Lower lobe of right lung (tissue), 2 donors: ENCODE measurements at regions not wholly inside any gene's neighbourhood (a gene's known extent, or its start where the extent isn't known, plus 50 kb on each side); places are given as distances from the start of the nearest gene placed in this dataset.

ENCODE experiments used
- ATAC-seq, 2 donors: fragments of 200-7000 bp; cut with Tn5 transposase; one replicate each; pipeline ENCODE4 v1.9.1; 2020 to 2022; ENCODE audit warnings: mild to moderate bottlenecking in 2 of 2, moderate library complexity in 2 of 2
- DNase-seq: peaks from one replicate; pipeline ENCODE4 v3.0.0-alpha.2; 2020
- H3K27ac ChIP-seq: fragments of 200-600 bp; one replicate; pipeline ENCODE4 v1.8.0; 2022
- H3K27me3 ChIP-seq: fragments of 200-600 bp; one replicate; pipeline ENCODE4 v1.8.0; 2022; ENCODE audit warnings: low read depth
- H3K36me3 ChIP-seq: fragments of 200-600 bp; one replicate; pipeline ENCODE4 v1.8.0; 2022; ENCODE audit warnings: mild to moderate bottlenecking
- H3K4me1 ChIP-seq: fragments of 200-600 bp; one replicate; pipeline ENCODE4 v1.8.0; 2022
- H3K4me3 ChIP-seq: fragments of 200-600 bp; one replicate; pipeline ENCODE4 v1.8.0; 2022; ENCODE audit warnings: mild to moderate bottlenecking
- H3K9me3 ChIP-seq: fragments of 200-600 bp; one replicate; pipeline ENCODE4 v1.8.0; 2022
- intact Hi-C: fragments of 100-400 bp; cut with DNase I; formaldehyde crosslinking; loops from one replicate; pipeline ENCODE4 v1.11.0; 2022
- TF ChIP-seq, protein P1 (sequence below): fragments of 200-600 bp; IDR thresholded peaks from one replicate; pipeline ENCODE4 v1.8.0; 2022; ENCODE audit warnings: antibody characterized with exemption, mild to moderate bottlenecking
- donor health status: DM: no; HTN: yes; CAD: no; lungs with severe emphysema.

DNA sequence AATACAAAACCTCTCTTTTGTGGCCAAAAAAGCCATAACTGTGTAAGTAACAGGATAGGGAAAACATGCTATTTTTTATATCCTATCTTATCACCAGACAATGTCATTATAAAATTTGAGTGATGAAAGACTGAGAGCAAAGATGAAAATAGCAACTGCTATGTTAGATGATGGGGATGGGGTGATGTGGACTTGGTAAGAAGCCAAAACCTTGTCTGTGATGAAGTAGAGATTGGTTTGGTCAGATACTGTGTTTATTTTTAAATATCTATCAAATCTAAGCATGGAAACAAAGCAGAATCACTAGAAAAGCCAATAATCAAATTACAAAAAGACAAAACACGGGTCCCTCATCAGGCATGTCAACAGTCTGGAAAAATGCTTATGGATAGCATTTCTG, 631.1 kb upstream of the NR5A2 start:
- no peak for DNase-seq
- ATAC-seq, result no peak
- H3K27me3 ChIP-seq, result no peaks in the 10 kb centered on the region
- no peaks in the 10 kb centered on the region for H3K9me3 ChIP-seq
- intact Hi-C loops, result no loop called here
- H3K4me3 ChIP-seq, result no peak overlapping the region
- no peaks in the 10 kb centered on the region for H3K4me1 ChIP-seq
- no peaks in the 10 kb centered on the region for H3K36me3 ChIP-seq
- H3K27ac ChIP-seq, result no peak overlapping the region
- TF ChIP-seq, protein P1, sequence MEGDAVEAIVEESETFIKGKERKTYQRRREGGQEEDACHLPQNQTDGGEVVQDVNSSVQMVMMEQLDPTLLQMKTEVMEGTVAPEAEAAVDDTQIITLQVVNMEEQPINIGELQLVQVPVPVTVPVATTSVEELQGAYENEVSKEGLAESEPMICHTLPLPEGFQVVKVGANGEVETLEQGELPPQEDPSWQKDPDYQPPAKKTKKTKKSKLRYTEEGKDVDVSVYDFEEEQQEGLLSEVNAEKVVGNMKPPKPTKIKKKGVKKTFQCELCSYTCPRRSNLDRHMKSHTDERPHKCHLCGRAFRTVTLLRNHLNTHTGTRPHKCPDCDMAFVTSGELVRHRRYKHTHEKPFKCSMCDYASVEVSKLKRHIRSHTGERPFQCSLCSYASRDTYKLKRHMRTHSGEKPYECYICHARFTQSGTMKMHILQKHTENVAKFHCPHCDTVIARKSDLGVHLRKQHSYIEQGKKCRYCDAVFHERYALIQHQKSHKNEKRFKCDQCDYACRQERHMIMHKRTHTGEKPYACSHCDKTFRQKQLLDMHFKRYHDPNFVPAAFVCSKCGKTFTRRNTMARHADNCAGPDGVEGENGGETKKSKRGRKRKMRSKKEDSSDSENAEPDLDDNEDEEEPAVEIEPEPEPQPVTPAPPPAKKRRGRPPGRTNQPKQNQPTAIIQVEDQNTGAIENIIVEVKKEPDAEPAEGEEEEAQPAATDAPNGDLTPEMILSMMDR, result no peak

DNA sequence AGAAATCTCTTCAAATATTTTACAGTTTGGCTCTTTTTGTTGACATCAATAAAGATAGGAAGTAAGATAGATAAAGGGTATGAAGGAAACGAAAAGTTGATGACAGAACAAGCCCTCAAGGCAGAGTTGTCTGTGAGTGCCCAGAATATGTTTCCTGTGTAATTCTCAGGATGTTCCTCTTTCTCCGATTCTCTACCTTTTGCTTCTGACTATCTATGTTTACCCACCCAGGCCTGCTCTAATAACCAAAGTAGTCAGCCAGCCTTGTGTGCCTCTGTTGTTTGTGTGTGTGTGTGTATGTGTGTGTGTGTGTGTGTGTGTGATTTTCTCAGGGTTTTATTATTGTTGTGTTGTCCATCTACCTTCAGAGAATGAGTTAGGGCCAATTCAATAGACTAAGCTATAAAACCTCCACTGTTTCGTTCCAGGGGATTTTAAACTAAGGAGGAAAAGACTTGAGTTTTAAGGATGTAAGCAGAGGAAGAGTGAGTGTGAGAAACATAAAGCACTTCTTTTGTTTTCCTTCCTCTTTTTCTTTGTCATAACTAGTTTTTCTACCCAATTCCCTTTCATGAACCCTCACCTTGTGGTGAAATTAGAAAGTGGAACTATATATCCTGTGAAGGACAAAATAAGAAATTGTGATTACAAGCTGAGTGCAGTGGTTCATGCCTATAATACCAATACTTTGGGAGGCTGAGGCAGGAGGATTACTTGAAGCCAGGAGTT, 627.4 kb upstream of the NR5A2 start:
- peak in 1 of 2 donors; percentile 19 for ATAC-seq
- TF ChIP-seq, protein P1, result no peak
- Histone ChIP-seq H3K4me3 (no peak overlapping the region), H3K27ac (no peak overlapping the region), H3K36me3 (no peaks in the 10 kb centered on the region), H3K27me3 (no peaks in the 10 kb centered on the region), H3K4me1 (no peaks in the 10 kb centered on the region), H3K9me3 (no peaks in the 10 kb centered on the region)
- DNase-seq, result no peak
- intact Hi-C loops, result no loop called here

DNA sequence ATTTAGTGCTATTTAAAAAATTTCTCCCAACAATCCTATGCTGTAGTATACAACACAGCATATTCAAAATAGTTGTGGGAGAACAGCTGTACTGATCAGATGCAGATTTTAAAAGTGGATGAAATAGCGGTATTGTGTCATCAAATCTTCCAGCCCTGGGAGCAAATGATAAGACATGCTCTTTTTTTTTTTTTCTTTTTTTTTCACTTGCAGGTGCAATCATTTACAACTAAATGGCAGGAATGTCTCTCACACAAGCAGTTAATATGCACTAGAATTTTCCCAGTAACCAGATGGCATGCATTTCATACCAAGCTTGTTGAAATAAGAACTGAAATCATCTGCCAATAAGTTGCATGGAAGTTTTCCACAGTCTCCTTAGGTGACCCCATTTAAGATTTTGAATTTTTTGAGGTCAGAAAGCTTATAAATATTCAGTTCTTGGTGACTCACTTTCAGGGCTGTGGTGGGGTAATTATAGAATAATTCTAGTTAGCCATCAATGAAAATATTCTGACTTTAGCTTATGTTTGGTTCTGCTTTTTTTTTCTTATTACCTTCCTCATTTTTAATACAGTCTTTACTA, 623.9 kb upstream of the NR5A2 start:
- Histone ChIP-seq H3K4me3 (no peak overlapping the region), H3K4me1 (no peaks in the 10 kb centered on the region), H3K9me3 (no peaks in the 10 kb centered on the region), H3K36me3 (no peaks in the 10 kb centered on the region), H3K27ac (no peak overlapping the region), H3K27me3 (no peaks in the 10 kb centered on the region)
- no peak for DNase-seq
- intact Hi-C loops, result no loop called here
- ATAC-seq, result no peak
- TF ChIP-seq, protein P1, result no peak

DNA sequence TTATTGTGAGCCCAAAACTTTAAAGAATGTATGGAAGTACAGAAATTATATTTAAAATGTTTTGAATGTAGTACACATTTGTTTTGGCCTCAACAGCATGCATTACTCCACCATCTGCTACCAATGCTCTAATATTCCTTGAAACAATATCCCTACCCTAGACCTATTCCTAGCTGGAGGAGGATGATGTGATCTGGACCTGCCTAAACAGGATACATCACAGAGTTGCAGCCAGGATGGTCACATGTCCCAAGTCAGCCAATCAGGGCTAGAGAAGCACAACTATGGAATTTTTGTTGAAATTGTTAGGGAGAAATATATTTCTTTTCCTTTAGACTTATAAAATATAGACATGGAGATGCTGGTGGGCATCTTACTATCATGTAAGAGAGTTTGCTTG, 623.3 kb upstream of the NR5A2 start:
- TF ChIP-seq, protein P1, result no peak
- DNase-seq (no peak), ATAC-seq (no peak)
- Histone ChIP-seq H3K27me3 (no peaks in the 10 kb centered on the region), H3K4me3 (no peak overlapping the region), H3K27ac (no peak overlapping the region), H3K4me1 (no peaks in the 10 kb centered on the region), H3K36me3 (no peaks in the 10 kb centered on the region), H3K9me3 (no peaks in the 10 kb centered on the region)
- intact Hi-C loops, result no loop called here

DNA sequence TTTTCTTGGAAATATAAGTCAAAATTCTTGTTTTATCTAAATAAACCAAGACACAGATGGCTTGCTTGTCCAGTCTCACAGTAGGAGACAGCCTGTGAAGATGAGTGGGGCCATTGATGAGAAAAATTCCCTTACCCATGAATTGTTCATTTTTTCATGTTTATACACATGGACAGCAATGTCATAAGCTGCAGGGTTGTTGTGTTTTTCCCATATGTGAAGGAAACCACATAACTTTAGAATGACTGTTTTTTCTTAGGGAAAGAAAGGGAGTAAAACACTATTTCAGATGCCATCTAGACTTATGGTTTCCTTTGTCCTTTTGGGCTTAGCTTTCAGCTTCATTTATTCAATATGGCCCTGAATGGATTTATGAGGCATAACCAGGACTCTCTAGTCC, 622.5 kb upstream of the NR5A2 start:
- Histone ChIP-seq H3K4me3 (no peak overlapping the region), H3K36me3 (no peaks in the 10 kb centered on the region), H3K9me3 (no peaks in the 10 kb centered on the region), H3K27me3 (no peaks in the 10 kb centered on the region), H3K27ac (no peak overlapping the region), H3K4me1 (no peaks in the 10 kb centered on the region)
- TF ChIP-seq, protein P1, result no peak
- ATAC-seq, result no peak
- DNase-seq, result no peak
- intact Hi-C loops, result no loop called here
